BLaER1 (cell line): ENCODE measurements at regions not wholly inside any gene's neighbourhood (a gene's known extent, or its start where the extent isn't known, plus 50 kb on each side); places are given as distances from the start of the nearest gene placed in this dataset.
"Not testable (repeated sequence)": the region's sequence is repeated elsewhere in the genome, so short reads cannot be mapped to it uniquely, and the experiment has no call there.

Source experiments
- H3K27ac ChIP-seq: shearing (Covaris generic); formaldehyde crosslinking; 2 replicates; pipeline ENCODE4 v1.8.1; 2022
- H3K27me3 ChIP-seq: shearing (Covaris generic); formaldehyde crosslinking; 2 replicates; pipeline ENCODE4 v1.8.1; 2022
- H3K36me3 ChIP-seq: shearing (Covaris generic); formaldehyde crosslinking; 2 replicates; pipeline ENCODE4 v1.8.1; 2022
- H3K4me1 ChIP-seq: shearing (Covaris generic); formaldehyde crosslinking; 2 replicates; pipeline ENCODE4 v1.8.1; 2022
- H3K4me2 ChIP-seq: shearing (Covaris generic); formaldehyde crosslinking; 2 replicates; pipeline ENCODE4 v1.8.1; 2022
- H3K4me3 ChIP-seq: shearing (Covaris generic); formaldehyde crosslinking; 2 replicates; pipeline ENCODE4 v1.8.1; 2022
- H3K9ac ChIP-seq: shearing (Covaris generic); formaldehyde crosslinking; 2 replicates; pipeline ENCODE4 v1.8.1; 2022
- H3K9me3 ChIP-seq: shearing (Covaris generic); formaldehyde crosslinking; 2 replicates; pipeline ENCODE4 v1.8.1; 2022
- H4K20me1 ChIP-seq: shearing (Covaris generic); formaldehyde crosslinking; 2 replicates; pipeline ENCODE4 v1.8.1; 2022
- Cebpa-rat ChIP-seq: shearing (Covaris generic); IDR thresholded peaks from 2 replicates; pipeline ENCODE4 v1.8.1; 2022

- H3K4me3 ChIP-seq, result no peak overlapping the region
- H3K9me3 ChIP-seq, result no peaks in the 10 kb centered on the region
- TF ChIP-seq Cebpa-rat, result no peak
- H3K9ac ChIP-seq, result no peak overlapping the region
- H3K4me2 ChIP-seq, result no peak overlapping the region
- H4K20me1 ChIP-seq, result no peaks in the 10 kb centered on the region
- no peaks in the 10 kb centered on the region for H3K4me1 ChIP-seq
- no peak overlapping the region for H3K27ac ChIP-seq
- H3K27me3 ChIP-seq, result no peaks in the 10 kb centered on the region
- no peaks in the 10 kb centered on the region for H3K36me3 ChIP-seq
Observed at GRCh38 chr4:129808242-129808641, 712.3 kb downstream of the C4orf33 start.

DNA sequence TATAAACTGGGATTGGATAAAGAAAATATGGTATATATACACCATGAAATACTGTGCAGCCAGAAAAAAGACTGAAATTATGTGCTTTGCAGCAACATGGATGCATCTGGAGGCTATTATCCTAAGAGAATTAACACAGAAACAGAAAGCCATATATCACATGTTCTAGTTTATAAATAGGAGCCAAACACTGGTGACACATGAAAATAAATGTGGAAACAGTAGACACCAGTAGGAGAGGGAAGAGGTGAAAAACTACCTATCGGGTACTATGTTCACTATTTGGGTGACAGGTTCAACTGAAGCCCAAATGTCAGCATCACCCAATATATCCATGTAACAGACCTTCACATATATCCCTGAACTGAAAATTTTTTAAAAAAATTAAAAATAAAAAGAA is 725.1 kb downstream of the C4orf33 start:
- Histone ChIP-seq H4K20me1 (no peaks in the 10 kb centered on the region), H3K4me2 (no peak overlapping the region), H3K27me3 (no peaks in the 10 kb centered on the region), H3K9me3 (no peaks in the 10 kb centered on the region), H3K9ac (no peak overlapping the region), H3K4me3 (no peak overlapping the region), H3K27ac (no peak overlapping the region), H3K36me3 (no peaks in the 10 kb centered on the region), H3K4me1 (peaks cover 5% of the 10 kb centered on the region; the same call in 1 of the 2 replicates)
- TF ChIP-seq Cebpa-rat, result no peak

DNA sequence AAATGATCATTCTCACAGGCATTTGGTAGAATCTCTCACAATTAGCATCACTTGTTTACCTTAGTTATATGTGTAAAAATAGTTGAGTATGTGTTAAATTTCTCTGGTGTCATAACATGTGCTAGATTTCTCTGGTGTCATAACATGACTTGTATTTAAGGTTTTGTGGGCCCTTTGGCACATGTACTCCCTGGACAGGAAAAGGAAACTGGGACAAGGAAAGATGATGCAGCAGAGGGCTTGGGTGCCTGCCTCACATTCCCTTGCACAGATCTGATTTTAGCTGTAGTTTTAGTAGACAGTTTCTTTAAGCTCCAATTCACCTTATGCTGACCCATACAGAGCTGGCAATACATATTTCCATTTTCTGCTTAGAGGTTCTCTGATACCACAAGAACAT is 726.0 kb downstream of the C4orf33 start:
- no peak overlapping the region for H3K4me2 ChIP-seq
- H3K9ac ChIP-seq, result no peak overlapping the region
- H3K9me3 ChIP-seq, result no peaks in the 10 kb centered on the region

GRCh38 chr4:129822701-129823100 is 726.7 kb downstream of the C4orf33 start:
- Histone ChIP-seq H3K9me3 (no peaks in the 10 kb centered on the region), H3K4me3 (no peak overlapping the region), H3K27me3 (no peaks in the 10 kb centered on the region), H3K4me1 (peaks cover 5% of the 10 kb centered on the region; the same call in 1 of the 2 replicates), H3K27ac (no peak overlapping the region), H4K20me1 (no peaks in the 10 kb centered on the region), H3K36me3 (no peaks in the 10 kb centered on the region), H3K9ac (no peak overlapping the region), H3K4me2 (no peak overlapping the region)
- no peak for TF ChIP-seq Cebpa-rat

More for the DNA sequence above, 726.0 kb downstream of the C4orf33 start:
- H3K27me3 ChIP-seq, result no peaks in the 10 kb centered on the region
- H3K36me3 ChIP-seq, result no peaks in the 10 kb centered on the region
- peaks cover 5% of the 10 kb centered on the region; the same call in 1 of the 2 replicates for H3K4me1 ChIP-seq
- H3K27ac ChIP-seq, result no peak overlapping the region
- no peak for TF ChIP-seq Cebpa-rat
- no peaks in the 10 kb centered on the region for H4K20me1 ChIP-seq
- no peak overlapping the region for H3K4me3 ChIP-seq

GRCh38 chr4:129823105-129823504 is 727.2 kb downstream of the C4orf33 start:
- H3K4me2 ChIP-seq, result no peak overlapping the region
- H3K9ac ChIP-seq, result no peak overlapping the region

DNA sequence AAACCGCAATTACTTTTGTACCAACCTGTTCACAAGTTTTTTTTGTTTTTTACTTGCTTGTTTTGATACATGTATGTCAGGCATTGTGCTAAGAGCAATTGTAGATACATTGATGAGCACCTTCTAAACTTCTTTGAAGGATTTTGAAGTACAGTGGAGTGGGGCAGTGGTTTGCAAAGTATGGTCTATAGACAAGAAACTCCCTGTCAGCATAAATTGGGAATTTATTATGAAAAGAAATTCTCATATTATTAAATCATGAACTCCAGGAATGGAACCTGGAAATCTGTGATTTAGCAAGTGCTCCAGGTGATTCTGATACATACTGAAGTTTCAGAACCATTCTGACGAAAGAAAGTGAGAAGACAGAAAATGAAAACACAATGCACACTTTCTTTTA is 733.4 kb downstream of the C4orf33 start:
- H4K20me1 ChIP-seq, result no peaks in the 10 kb centered on the region
- H3K4me2 ChIP-seq, result no peak overlapping the region
- no peaks in the 10 kb centered on the region for H3K36me3 ChIP-seq
- no peak overlapping the region for H3K27ac ChIP-seq
- peaks cover 4% of the 10 kb centered on the region; the same call in 1 of the 2 replicates for H3K4me1 ChIP-seq
- TF ChIP-seq Cebpa-rat, result no peak
- no peaks in the 10 kb centered on the region for H3K9me3 ChIP-seq
- H3K4me3 ChIP-seq, result no peak overlapping the region
- no peaks in the 10 kb centered on the region for H3K27me3 ChIP-seq
- H3K9ac ChIP-seq, result no peak overlapping the region

More at GRCh38 chr4:129823105-129823504, 727.2 kb downstream of the C4orf33 start:
- Histone ChIP-seq H4K20me1 (no peaks in the 10 kb centered on the region), H3K36me3 (no peaks in the 10 kb centered on the region), H3K4me1 (peaks cover 5% of the 10 kb centered on the region; the same call in 1 of the 2 replicates), H3K9me3 (no peaks in the 10 kb centered on the region), H3K4me3 (no peak overlapping the region), H3K27ac (no peak overlapping the region), H3K27me3 (no peaks in the 10 kb centered on the region)
- no peak for TF ChIP-seq Cebpa-rat

GRCh38 chr4:129839687-129840086 is 743.7 kb downstream of the C4orf33 start:
- Histone ChIP-seq H3K4me3 (no peak overlapping the region), H3K27me3 (no peaks in the 10 kb centered on the region), H4K20me1 (no peaks in the 10 kb centered on the region), H3K36me3 (no peaks in the 10 kb centered on the region), H3K9ac (no peak overlapping the region), H3K9me3 (no peaks in the 10 kb centered on the region), H3K27ac (no peak overlapping the region), H3K4me1 (no peaks in the 10 kb centered on the region), H3K4me2 (no peak overlapping the region)
- no peak for TF ChIP-seq Cebpa-rat

- Histone ChIP-seq H3K27me3 (no peaks in the 10 kb centered on the region), H3K4me3 (no peak overlapping the region), H4K20me1 (no peaks in the 10 kb centered on the region), H3K9me3 (no peaks in the 10 kb centered on the region), H3K27ac (no peak overlapping the region), H3K4me2 (no peak overlapping the region), H3K9ac (no peak overlapping the region), H3K4me1 (no peaks in the 10 kb centered on the region), H3K36me3 (no peaks in the 10 kb centered on the region)
- TF ChIP-seq Cebpa-rat, result no peak
Observed at GRCh38 chr4:129842096-129842495, 746.1 kb downstream of the C4orf33 start.

- Histone ChIP-seq H3K27me3 (no peaks in the 10 kb centered on the region), H3K4me1 (no peaks in the 10 kb centered on the region), H3K9ac (no peak overlapping the region), H3K36me3 (no peaks in the 10 kb centered on the region), H4K20me1 (no peaks in the 10 kb centered on the region), H3K4me2 (no peak overlapping the region), H3K4me3 (no peak overlapping the region), H3K9me3 (no peaks in the 10 kb centered on the region), H3K27ac (no peak overlapping the region)
- no peak for TF ChIP-seq Cebpa-rat
Observed at GRCh38 chr4:129852434-129852833, 756.5 kb downstream of the C4orf33 start.

DNA sequence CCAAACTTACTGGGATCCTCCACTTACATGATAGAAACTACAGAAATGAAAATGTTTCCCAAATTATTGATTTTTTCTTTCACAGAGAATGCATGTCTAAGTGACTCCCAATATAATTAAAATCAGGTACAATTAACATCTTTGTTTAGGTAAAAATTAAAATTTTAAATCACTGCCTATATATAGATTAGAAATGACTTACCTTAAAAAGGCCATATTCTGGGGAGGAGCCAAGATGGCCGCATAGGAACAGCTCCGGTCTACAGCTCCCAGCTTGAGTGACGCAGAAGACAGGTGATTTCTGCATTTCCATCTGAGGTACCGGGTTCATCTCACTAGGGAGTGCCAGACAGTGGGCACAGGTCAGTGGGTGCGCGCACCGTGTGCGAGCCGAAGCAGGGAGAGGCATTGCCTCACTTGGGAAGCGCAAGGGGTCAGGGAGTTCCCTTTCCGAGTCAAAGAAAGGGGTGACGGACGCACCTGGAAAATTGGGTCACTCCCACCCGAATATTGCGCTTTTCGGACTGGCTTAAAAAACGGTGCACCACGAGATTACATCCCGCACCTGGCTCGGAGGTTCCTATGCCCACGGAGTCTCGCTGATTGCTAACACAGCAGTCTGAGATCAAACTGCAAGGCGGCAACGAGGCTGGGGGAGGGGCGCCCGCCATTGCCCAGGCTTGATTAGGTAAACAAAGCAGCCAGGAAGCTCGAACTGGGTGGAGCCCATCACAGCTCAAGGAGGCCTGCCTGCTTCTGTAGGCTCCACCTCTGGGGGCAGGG is 757.9 kb downstream of the C4orf33 start:
- H4K20me1 ChIP-seq, H3K27me3 ChIP-seq, H3K4me2 ChIP-seq, H3K9me3 ChIP-seq, H3K36me3 ChIP-seq, H3K4me1 ChIP-seq, H3K4me3 ChIP-seq, H3K9ac ChIP-seq, H3K27ac ChIP-seq: not testable (repeated sequence)
